HCT116 (cell line): ENCODE measurements at regions not wholly inside any gene's neighbourhood (a gene's known extent, or its start where the extent isn't known, plus 50 kb on each side); places are given as distances from the start of the nearest gene placed in this dataset.

Source experiments
- ATAC-seq: fragments of 200-7000 bp; cut with Tn5 transposase; 2 replicates; pipeline ENCODE4 v1.9.1; 2020; ENCODE audit warnings: mild to moderate bottlenecking, moderate library complexity
- BruUV-seq: library from RNA; stranded (reverse); fragments of 400-500 nt; replicated peaks from 2 replicates; lab custom pipeline; 2021; lab: Mats Ljungman, UMichigan
- CTCF ChIA-PET: fragments of 300-600 bp; sonication (Branson Sonifier 250); formaldehyde crosslinking; loops from one replicate; lab custom pipeline; 2021; ENCODE audit warnings: antibody characterized with exemption; lab: Charles Lee
- POLR2A ChIA-PET: fragments of 300-600, 350-600 bp; sonication (Branson Sonifier 250); formaldehyde crosslinking; loops from one replicate; lab custom pipeline; 2021; ENCODE audit warnings: antibody characterized with exemption; lab: Charles Lee
- RAD21 ChIA-PET, 2 experiments: fragments of 300-600 bp; sonication (Branson Sonifier 250); formaldehyde crosslinking; loops; one replicate each; lab custom pipeline; 2023; ENCODE audit warnings: low total read pairs in 2 of 2; ENCODE audit not compliant: uncharacterized antibody in 2 of 2, unreplicated experiment in 2 of 2, low non-redundant PET in 1 of 2; lab: Charles Lee
- DNase-seq: peaks from one replicate; pipeline ENCODE4 v3.0.0-alpha.2; 2010; ENCODE audit warnings: low read depth, low spot score
- H2AFZ ChIP-seq: fragments of 200-600 bp; shearing (Covaris generic), sonication (generic); 2 replicates; pipeline ENCODE4 v1.6.1; 2017; ENCODE audit warnings: low read depth, mixed run types, mixed read lengths, antibody characterized with exemption, low read length; ENCODE audit not compliant: poor library complexity, severe bottlenecking
- H3K27ac ChIP-seq: 2 replicates; pipeline ENCODE4 v1.5.1; 2012; ENCODE audit warnings: low read depth, low read length
- H3K27me3 ChIP-seq: fragments of 200-600 bp; sonication (generic); 2 replicates; pipeline ENCODE4 v1.6.1; 2016; ENCODE audit warnings: mixed run types, low read length, mixed read lengths; ENCODE audit not compliant: insufficient read depth
- H3K36me3 ChIP-seq, 2 experiments: fragments of 200-500 bp in 1 of 2; fragments of 200-600 bp in 1 of 2; sonication (Bioruptor generic) in 1 of 2; sonication (generic) in 1 of 2; 2 replicates each; pipeline versions ENCODE4 v1.5.1 to v1.6.1; 2014 to 2016; ENCODE audit warnings: low read length in 2 of 2, inconsistent platforms in 1 of 2, mixed read lengths in 1 of 2, mixed run types in 1 of 2; ENCODE audit not compliant: insufficient read depth in 2 of 2, control insufficient read depth in 1 of 2
- H3K4me1 ChIP-seq, 2 experiments: fragments of 200-600 bp in 1 of 2; sonication (generic) in 1 of 2; 2 replicates each; pipeline versions ENCODE4 v1.5.1 to v1.6.1; 2012 to 2017; ENCODE audit warnings: low read length in 2 of 2, inconsistent platforms in 1 of 2, mild to moderate bottlenecking in 1 of 2, mixed read lengths in 1 of 2, mixed run types in 1 of 2, moderate library complexity in 1 of 2; ENCODE audit not compliant: insufficient read depth in 2 of 2, control insufficient read depth in 1 of 2
- H3K4me2 ChIP-seq: fragments of 200-600 bp; sonication (generic); 2 replicates; pipeline ENCODE4 v1.6.1; 2017; ENCODE audit warnings: mixed run types, low read length, mixed read lengths
- H3K4me3 ChIP-seq, 2 experiments: fragments of 200-600 bp in 1 of 2; sonication (generic) in 1 of 2; replicated peaks in 1 of 2; 2 replicates each; pipeline ENCODE4 v1.5.1; 2011 to 2016; ENCODE audit warnings: low read length in 2 of 2, control low read depth in 1 of 2, low read depth in 1 of 2, mild to moderate bottlenecking in 1 of 2, mixed read lengths in 1 of 2, mixed run types in 1 of 2
- H3K79me2 ChIP-seq: fragments of 200-600 bp; sonication (generic); 2 replicates; pipeline ENCODE4 v1.6.1; 2017; ENCODE audit warnings: mild to moderate bottlenecking, mixed run types, low read length, moderate library complexity, mixed read lengths; ENCODE audit not compliant: insufficient read depth
- H3K9ac ChIP-seq: fragments of 200-600 bp; sonication (generic); 2 replicates; pipeline ENCODE4 v1.6.1; 2016; ENCODE audit warnings: low read length, mixed read lengths
- H3K9me2 ChIP-seq: fragments of 200-600 bp; sonication (generic), shearing (Covaris generic); 2 replicates; pipeline ENCODE4 v1.6.1; 2017; ENCODE audit warnings: mixed run types, mild to moderate bottlenecking, moderate library complexity; ENCODE audit not compliant: insufficient read depth
- H3K9me3 ChIP-seq, 2 experiments: fragments of 200-500 bp in 1 of 2; fragments of 200-600 bp in 1 of 2; sonication (Bioruptor generic) in 1 of 2; sonication (generic) in 1 of 2; 2 replicates each; pipeline ENCODE4 v1.6.1; 2014 to 2017; ENCODE audit warnings: low read length in 2 of 2, mixed read lengths in 2 of 2, inconsistent platforms in 1 of 2, low read depth in 1 of 2, mild to moderate bottlenecking in 1 of 2, mixed run types in 1 of 2, moderate library complexity in 1 of 2; ENCODE audit not compliant: control insufficient read depth in 1 of 2, insufficient read depth in 1 of 2
- H4K20me1 ChIP-seq: fragments of 200-600 bp; sonication (generic), shearing (Covaris generic); 2 replicates; pipeline ENCODE4 v1.6.1; 2017; ENCODE audit warnings: mixed run types, mild to moderate bottlenecking, moderate library complexity; ENCODE audit not compliant: insufficient read depth
- EZH2 ChIP-seq: fragments of 200-600 bp; sonication (generic); IDR thresholded peaks from 2 replicates; pipeline ENCODE4 v1.6.1; 2017; ENCODE audit warnings: antibody characterized with exemption, mixed run types
- FOSL1 ChIP-seq: IDR thresholded peaks from 2 replicates; pipeline ENCODE4 v1.6.1; 2012; ENCODE audit warnings: low read depth
- JUND ChIP-seq: IDR thresholded peaks from 2 replicates; pipeline ENCODE4 v1.6.1; 2012
- POLR2AphosphoS5 ChIP-seq: IDR thresholded peaks from 2 replicates; pipeline ENCODE4 v1.6.1; 2011; ENCODE audit warnings: mild to moderate bottlenecking, low read depth, low read length, moderate library complexity
- RAD21 ChIP-seq: IDR thresholded peaks from 2 replicates; pipeline ENCODE4 v1.6.1; 2012; ENCODE audit warnings: low read depth, mild to moderate bottlenecking
- SP1 ChIP-seq: IDR thresholded peaks from 2 replicates; pipeline ENCODE4 v1.6.1; 2012; ENCODE audit warnings: low read depth
- TCF7L2 ChIP-seq: IDR thresholded peaks from 2 replicates; pipeline ENCODE4 v1.7.0; 2011; ENCODE audit warnings: borderline replicate concordance, inconsistent platforms; ENCODE audit not compliant: insufficient read depth, insufficient read length; ENCODE audit errors: extremely low read depth
- intact Hi-C: fragments of 100-400 bp; cut with micrococcal nuclease; formaldehyde crosslinking; loops from 2 replicates; pipeline ENCODE4 v1.10.0; 2022
- TF ChIP-seq, protein P1 (sequence below): IDR thresholded peaks from 2 replicates; pipeline ENCODE4 v1.6.1; 2011; ENCODE audit warnings: mild to moderate bottlenecking, low read length, moderate library complexity; ENCODE audit not compliant: insufficient replicate concordance; ENCODE audit errors: extremely low read depth
- TF ChIP-seq, protein P2 (sequence below): IDR thresholded peaks from 2 replicates; pipeline ENCODE4 v1.6.1; 2012
- TF ChIP-seq, protein P3 (sequence below): IDR thresholded peaks from 2 replicates; pipeline ENCODE4 v1.6.1; 2012

DNA sequence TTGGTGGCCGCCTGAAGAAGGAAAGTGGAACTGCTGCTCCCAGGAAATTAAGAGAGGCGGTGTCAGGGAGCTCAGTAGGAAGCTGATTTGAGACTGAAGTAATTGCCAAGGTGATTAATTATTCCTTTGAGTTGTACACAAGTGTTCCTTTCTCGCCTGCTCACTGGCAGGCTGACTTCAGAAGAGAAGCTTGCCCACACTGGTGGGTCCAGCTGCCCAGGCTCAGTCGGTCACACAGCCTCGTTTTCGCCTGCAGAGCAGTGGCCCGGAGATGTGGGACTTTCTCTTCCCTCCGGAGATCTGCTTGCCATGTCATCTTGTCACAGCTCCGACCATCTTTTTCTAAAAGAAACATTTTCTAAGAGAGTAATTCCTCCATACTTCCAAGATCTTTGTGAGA lies 478.0 kb downstream of the MCTP2 start:
- TF ChIP-seq RAD21, result no peak
- TF ChIP-seq POLR2AphosphoS5, result no peak
- TF ChIP-seq JUND, result no peak
- TF ChIP-seq SP1, result no peak
- TF ChIP-seq, all 23 proteins: peak for 0
- H3K4me1 ChIP-seq, result no peaks in the 10 kb centered on the region
- no peaks in the 10 kb centered on the region for H3K9me2 ChIP-seq
- RAD21 ChIA-PET, result no interaction called here
- H3K4me3 ChIP-seq, result no peak overlapping the region
- H3K79me2 ChIP-seq, result no peaks in the 10 kb centered on the region
- H3K9me3 ChIP-seq, result no peaks in the 10 kb centered on the region
- POLR2A ChIA-PET, result no interaction called here
- no peaks in the 10 kb centered on the region for H3K36me3 ChIP-seq
- CTCF ChIA-PET, result no interaction called here
- no peaks in the 10 kb centered on the region for H4K20me1 ChIP-seq
- H2AFZ ChIP-seq, result no peak overlapping the region
- H3K4me2 ChIP-seq, result no peak overlapping the region
- intact Hi-C loops, result no loop called here
- no peak overlapping the region for H3K9ac ChIP-seq
- no peak overlapping the region for H3K27ac ChIP-seq
- no TSS peak for BruUV-seq
- H3K27me3 ChIP-seq, result no peaks in the 10 kb centered on the region; the same call in 1 of the 2 replicates
- no peak for DNase-seq
- ATAC-seq, result no peak

DNA sequence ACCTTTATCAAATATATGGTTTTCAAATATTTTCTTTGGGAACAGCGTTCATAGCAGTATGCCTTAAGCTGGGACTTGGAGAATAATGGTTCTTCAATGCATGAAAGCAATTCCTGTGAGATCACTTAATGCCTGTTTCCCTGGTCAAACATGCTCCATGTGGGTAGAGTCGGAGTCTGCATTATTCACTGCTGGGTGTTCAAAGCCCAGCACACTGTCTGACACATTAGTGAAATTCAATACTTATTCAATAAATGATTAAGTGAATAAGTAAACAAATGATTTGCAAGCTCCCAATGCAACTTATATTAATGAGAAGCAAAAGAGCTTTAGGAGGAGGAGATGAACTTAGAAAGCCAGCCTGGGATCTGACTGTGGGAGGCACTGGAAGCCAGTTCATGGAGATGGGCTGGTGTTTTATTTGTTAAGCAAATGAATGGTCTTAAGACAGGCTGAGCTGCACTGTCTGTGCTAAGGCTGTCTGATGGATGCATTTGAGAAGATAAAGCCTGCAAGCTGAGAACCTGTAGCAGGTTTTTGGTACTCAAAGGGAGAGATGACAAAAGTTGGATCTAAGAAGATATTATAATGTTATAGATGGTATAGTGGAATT lies 490.8 kb downstream of the MCTP2 start:
- intact Hi-C loops, result no loop called here
- POLR2A ChIA-PET, result no interaction called here
- TF ChIP-seq, protein P1, sequence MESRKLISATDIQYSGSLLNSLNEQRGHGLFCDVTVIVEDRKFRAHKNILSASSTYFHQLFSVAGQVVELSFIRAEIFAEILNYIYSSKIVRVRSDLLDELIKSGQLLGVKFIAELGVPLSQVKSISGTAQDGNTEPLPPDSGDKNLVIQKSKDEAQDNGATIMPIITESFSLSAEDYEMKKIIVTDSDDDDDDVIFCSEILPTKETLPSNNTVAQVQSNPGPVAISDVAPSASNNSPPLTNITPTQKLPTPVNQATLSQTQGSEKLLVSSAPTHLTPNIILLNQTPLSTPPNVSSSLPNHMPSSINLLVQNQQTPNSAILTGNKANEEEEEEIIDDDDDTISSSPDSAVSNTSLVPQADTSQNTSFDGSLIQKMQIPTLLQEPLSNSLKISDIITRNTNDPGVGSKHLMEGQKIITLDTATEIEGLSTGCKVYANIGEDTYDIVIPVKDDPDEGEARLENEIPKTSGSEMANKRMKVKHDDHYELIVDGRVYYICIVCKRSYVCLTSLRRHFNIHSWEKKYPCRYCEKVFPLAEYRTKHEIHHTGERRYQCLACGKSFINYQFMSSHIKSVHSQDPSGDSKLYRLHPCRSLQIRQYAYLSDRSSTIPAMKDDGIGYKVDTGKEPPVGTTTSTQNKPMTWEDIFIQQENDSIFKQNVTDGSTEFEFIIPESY, result no peak
- no peak for TF ChIP-seq RAD21
- no peak for TF ChIP-seq TCF7L2
- TF ChIP-seq EZH2, result no peak
- TF ChIP-seq, protein P2, sequence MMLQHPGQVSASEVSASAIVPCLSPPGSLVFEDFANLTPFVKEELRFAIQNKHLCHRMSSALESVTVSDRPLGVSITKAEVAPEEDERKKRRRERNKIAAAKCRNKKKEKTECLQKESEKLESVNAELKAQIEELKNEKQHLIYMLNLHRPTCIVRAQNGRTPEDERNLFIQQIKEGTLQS, result no peak
- TF ChIP-seq, protein P3, sequence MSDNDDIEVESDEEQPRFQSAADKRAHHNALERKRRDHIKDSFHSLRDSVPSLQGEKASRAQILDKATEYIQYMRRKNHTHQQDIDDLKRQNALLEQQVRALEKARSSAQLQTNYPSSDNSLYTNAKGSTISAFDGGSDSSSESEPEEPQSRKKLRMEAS, result no peak
- TF ChIP-seq FOSL1, result no peak
- Histone ChIP-seq H3K4me3 (no peak overlapping the region), H3K4me1 (no peaks in the 10 kb centered on the region), H3K36me3 (no peaks in the 10 kb centered on the region), H3K4me2 (no peak overlapping the region), H3K27ac (no peak overlapping the region), H3K79me2 (no peaks in the 10 kb centered on the region), H3K27me3 (0 out of 2 replicates have a peak, but pooled peaks cover 4% of the 10 kb centered on the region), H2AFZ (no peak overlapping the region), H3K9me3 (no peaks in the 10 kb centered on the region), H3K9me2 (no peaks in the 10 kb centered on the region), H3K9ac (no peak overlapping the region), H4K20me1 (no peaks in the 10 kb centered on the region)
- DNase-seq, result no peak
- CTCF ChIA-PET, result no interaction called here
- ATAC-seq, result no peak
- RAD21 ChIA-PET, result no interaction called here
- no TSS peak for BruUV-seq
